Lower leg skin (tissue), 3 donors: ENCODE measurements at regions not wholly inside any gene's neighbourhood (a gene's known extent, or its start where the extent isn't known, plus 50 kb on each side); places are given as distances from the start of the nearest gene placed in this dataset.

ENCODE experiments used
- CTCF ChIP-seq, 3 donors: fragments of 450-650 bp; IDR thresholded peaks; one replicate each; pipeline ENCODE4 v1.5.1; 2016; ENCODE audit warnings: antibody characterized with exemption in 3 of 3, mild to moderate bottlenecking in 3 of 3, moderate library complexity in 2 of 3
- POLR2A ChIP-seq, 2 donors: fragments of 450-650 bp; IDR thresholded peaks; one replicate each; pipeline ENCODE4 v1.6.1; 2016 to 2017; ENCODE audit warnings: antibody characterized with exemption in 2 of 2, mild to moderate bottlenecking in 1 of 2, moderate library complexity in 1 of 2

GRCh38 chr15:38062696-38063095 is 128.3 kb downstream of the TMCO5A start:
- no peak for TF ChIP-seq CTCF (IDR thresholded peaks at IDR 0.05)
- TF ChIP-seq POLR2A (IDR thresholded peaks at IDR 0.05) = no peak
